ENCODE measurements at regions not wholly inside any gene's neighbourhood (a gene's known extent, or its start where the extent isn't known, plus 50 kb on each side); places are given as distances from the start of the nearest gene placed in this dataset.

DNA sequence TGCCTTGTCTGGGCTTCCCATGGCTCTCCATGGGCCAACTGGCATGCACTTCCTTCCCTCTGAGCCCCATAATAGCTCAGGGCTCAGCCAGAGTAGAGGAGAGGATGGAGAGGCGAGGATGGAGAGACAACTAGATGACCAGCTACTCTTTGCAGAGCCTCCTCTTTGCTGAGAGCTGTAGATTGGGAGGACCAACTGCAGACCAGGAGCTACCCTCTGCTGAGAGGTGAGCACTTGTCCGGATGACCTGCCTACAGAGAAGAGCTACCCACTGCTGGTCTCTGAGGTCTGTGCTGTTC lies 58.0 kb upstream of the ETV3 start:
- DNase-seq (ENCODE audit: extremely low read depth, low read depth), result no peak
- TF ChIP-seq, protein P1, sequence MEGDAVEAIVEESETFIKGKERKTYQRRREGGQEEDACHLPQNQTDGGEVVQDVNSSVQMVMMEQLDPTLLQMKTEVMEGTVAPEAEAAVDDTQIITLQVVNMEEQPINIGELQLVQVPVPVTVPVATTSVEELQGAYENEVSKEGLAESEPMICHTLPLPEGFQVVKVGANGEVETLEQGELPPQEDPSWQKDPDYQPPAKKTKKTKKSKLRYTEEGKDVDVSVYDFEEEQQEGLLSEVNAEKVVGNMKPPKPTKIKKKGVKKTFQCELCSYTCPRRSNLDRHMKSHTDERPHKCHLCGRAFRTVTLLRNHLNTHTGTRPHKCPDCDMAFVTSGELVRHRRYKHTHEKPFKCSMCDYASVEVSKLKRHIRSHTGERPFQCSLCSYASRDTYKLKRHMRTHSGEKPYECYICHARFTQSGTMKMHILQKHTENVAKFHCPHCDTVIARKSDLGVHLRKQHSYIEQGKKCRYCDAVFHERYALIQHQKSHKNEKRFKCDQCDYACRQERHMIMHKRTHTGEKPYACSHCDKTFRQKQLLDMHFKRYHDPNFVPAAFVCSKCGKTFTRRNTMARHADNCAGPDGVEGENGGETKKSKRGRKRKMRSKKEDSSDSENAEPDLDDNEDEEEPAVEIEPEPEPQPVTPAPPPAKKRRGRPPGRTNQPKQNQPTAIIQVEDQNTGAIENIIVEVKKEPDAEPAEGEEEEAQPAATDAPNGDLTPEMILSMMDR (IDR thresholded peaks at IDR 0.05; ENCODE audit: low read depth, low read length, missing control alignments), result no peak
- H3K4me3 ChIP-seq (replicated peaks; ENCODE audit: low read depth, low read length), result no peak overlapping the region

DNA sequence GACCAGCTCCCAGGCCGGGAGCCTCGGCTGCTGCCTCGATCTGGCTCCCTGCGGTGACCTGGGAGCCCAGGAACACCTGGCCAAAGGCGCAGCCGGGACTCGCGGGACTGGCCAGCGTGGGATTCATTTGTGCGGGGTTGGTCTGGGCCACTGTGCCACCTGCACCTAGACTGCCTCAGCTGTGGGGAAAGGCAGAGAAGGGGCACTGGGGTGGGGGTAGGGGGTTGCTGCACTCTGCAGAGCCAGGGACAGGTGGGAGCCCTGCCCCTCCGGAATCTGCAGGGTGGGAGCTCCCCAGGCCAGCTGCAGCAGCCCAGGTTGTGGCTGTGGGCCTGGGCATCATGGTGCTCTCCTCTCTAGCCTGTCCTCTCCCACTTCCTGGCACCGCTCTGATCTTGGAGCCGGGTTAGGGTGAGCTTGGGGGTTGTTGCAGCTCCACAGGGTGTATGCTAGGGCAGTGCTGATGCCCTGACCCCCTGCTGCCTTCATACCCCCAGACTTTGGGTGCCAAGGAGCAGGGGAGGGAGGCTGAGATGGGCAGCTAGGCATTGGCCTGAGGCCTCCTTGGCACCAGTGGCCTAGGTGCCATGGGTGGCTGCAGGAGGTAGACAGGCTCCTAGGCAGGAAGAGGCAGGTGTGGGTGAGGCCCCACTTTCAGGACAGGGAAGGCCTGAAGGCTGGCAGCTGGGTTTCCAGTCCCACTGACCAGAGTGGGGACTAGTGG lies 57.5 kb upstream of the ETV3 start:
- DNase-seq (ENCODE audit: extremely low read depth, low read depth), result no peak

DNA sequence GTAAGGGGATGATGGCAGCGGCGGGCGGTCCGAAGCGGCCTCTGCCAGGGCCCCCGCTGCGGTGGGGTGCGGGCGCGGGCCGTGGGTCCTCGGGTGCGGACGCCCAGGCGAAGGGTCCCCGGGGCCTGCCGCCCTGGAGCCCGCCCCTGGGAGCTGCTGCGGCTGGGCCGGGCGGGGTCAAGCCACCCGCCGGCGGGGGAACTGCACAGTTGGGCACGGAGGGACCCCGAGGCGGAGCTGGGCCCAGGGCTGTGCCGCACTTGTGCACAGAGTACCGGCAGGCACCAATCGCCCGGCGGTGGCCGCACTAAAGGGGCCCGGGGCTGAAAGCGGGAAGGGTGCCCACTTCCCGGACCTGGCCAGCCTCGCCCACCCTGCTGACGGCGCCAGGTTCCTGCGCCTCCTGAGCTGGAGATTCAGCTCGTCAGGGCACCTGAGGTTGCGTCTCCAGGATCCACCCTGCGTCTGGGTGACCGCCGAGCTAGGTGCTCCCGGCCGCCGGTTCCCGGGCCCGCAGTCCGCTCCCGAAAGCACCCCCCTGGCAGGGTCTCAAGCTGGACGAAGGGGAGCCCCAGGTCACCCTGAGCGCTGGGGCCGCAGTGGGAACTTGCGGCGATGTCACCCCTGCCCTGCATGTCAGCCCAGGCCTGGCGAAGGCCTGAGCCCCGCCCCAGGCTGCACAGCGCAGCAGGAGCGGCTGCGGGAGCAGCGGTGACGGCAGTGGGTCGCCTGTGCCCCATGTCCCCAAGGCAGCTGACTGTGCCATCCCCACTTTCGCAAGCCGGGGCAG lies 56.7 kb upstream of the ETV3 start:
- DNase-seq (ENCODE audit: extremely low read depth, low read depth), result no peak
- TF ChIP-seq, protein P1 (IDR thresholded peaks at IDR 0.05; ENCODE audit: low read depth, low read length, missing control alignments), result no peak
- no peak overlapping the region for H3K4me3 ChIP-seq (replicated peaks; ENCODE audit: low read depth, low read length)

More for the DNA sequence above, 57.5 kb upstream of the ETV3 start:
- TF ChIP-seq, protein P1 (IDR thresholded peaks at IDR 0.05; ENCODE audit: low read depth, low read length, missing control alignments), result no peak
- H3K4me3 ChIP-seq (replicated peaks; ENCODE audit: low read depth, low read length), result no peak overlapping the region

DNA sequence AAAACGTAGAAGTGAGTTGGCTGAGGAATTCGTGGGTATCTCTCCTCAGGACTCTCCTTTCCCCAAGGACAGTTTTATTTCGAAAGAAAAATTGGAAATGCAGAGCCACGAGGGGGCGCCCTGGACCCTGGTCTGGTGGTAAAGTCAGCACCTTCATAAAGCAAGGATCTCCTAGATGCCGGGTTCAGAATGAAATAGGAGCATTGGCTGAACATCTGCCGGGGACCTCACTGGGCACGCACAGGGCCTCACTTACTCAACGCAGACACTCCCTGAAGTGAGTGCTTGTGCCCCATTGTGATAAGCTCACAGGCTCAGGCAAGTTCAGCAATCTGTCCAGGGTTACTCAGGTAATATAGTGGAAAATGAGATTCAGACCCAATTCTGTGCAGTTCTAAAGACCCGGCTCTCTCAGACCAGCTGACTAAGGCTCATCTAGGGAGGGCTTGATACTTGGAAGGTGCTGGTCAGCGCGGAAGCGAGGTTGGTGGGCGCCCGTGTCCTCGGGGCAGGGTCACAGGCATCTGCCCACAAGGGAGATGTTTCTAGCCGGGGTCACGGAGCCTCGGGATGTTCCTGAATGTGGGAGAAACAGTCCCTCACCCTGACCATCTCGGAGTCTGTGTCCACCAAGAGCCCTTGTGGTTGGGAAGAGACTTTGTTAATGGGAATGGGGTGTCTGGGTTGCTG lies 55.7 kb upstream of the ETV3 start:
- TF ChIP-seq, protein P1 (IDR thresholded peaks at IDR 0.05; ENCODE audit: low read depth, low read length, missing control alignments), result peak; percentile 81

DNA sequence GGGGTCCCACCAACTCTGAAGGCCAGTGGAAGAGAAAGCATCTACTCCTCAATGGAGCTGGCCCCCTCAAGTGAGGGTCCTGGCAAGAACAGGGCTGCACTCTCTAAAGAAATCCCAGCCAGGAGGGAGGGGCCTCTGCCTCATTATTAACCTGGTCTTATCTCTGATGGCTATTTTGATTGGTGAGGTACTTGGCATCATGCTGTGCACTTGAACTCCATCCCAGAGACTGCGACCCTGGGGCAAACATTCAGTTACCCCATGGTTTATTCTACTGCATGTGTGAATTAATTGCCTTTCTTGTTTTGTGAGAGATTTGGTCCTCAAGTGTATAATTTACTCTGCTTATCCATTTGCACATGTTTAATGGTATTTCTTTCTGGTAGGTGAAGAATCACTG lies 55.0 kb upstream of the ETV3 start:
- DNase-seq (ENCODE audit: extremely low read depth, low read depth), result no peak
- H3K4me3 ChIP-seq (replicated peaks; ENCODE audit: low read depth, low read length), result no peak overlapping the region
- TF ChIP-seq, protein P1 (IDR thresholded peaks at IDR 0.05; ENCODE audit: low read depth, low read length, missing control alignments), result no peak

More for the DNA sequence above, 55.7 kb upstream of the ETV3 start:
- peak; percentile 40 for DNase-seq (ENCODE audit: extremely low read depth, low read depth)
- no peak overlapping the region for H3K4me3 ChIP-seq (replicated peaks; ENCODE audit: low read depth, low read length)

DNA sequence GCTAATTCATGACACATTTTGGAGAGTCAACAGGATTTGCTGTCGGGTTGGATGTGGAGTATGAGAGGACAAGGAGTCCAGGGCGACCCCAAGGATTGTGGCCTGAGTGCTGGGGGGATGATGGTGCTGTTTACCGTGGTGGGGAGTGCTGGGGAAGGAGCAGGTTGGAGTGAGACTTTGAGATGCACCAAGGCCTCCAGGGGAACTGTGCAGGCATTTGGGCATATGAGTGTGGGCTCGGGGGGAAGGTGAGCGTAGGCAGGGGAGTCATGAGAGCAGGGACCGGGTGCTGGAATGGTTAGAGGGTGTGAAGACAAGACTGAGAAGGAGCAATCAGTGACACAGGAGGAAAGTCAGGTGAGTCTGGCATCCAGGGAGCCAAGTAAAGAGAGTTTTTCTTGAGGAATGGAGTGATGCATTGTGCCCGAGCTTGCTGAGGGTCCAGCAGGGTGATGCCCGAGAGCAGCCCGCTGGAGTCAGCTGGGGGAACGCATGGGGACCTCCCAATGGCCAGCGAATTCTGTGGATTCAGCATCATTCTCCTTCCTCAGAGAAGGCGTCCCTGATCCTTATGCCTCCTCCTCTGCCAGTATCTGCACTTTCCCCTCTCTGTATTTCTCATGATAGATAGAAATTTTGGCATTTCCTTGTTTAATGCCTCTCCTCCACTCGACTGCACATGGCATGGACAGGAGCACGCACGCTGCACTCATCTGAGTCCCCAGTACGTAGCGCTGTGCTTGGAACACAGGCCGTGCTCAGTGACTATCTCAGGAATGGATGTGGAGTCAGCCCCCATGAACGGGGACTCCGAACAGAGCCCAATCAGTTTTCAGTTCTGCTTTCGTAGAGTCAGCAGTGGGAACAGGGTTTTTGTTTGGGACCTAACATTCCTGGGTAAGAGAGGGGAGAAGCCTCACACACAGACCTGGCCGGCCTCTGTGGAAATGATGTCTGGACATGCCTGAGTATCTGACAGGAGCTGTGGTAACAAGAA lies 52.1 kb upstream of the ETV3 start:
- no peak for DNase-seq (ENCODE audit: extremely low read depth, low read depth)
- no peak overlapping the region for H3K4me3 ChIP-seq (replicated peaks; ENCODE audit: low read depth, low read length)
- TF ChIP-seq, protein P1 (IDR thresholded peaks at IDR 0.05; ENCODE audit: low read depth, low read length, missing control alignments), result no peak
